ENCODE measurements at regions not wholly inside any gene's neighbourhood (a gene's known extent, or its start where the extent isn't known, plus 50 kb on each side); places are given as distances from the start of the nearest gene placed in this dataset.

GRCh38 chr6:132131351-132131750 lies 180.2 kb upstream of the CCN2 start:
- H3K27ac Mint-ChIP-seq = peak overlapping the region; percentile 95
- H3K4me1 Mint-ChIP-seq = peaks cover 38% of the 10 kb centered on the region
- H3K9me3 Mint-ChIP-seq = no peaks in the 10 kb centered on the region
- Histone ChIP-seq H3K4me2 (no peak overlapping the region), H3K79me2 (ENCODE audit: low read depth) (no peaks in the 10 kb centered on the region), H3K36me3 (no peaks in the 10 kb centered on the region), H2AFZ (replicated peaks) (no peak overlapping the region), H3K4me3 (no peak overlapping the region), H3K4me1 (peaks cover 11% of the 10 kb centered on the region), H3K9me3 (ENCODE audit: low read depth) (no peaks in the 10 kb centered on the region), H3K9ac (no peak overlapping the region), H3F3A (ENCODE audit: low read depth) (no peaks in the 10 kb centered on the region), H4K20me1 (ENCODE audit: low read depth) (no peaks in the 10 kb centered on the region), H3K27me3 (no peaks in the 10 kb centered on the region), H3K27ac (no peak overlapping the region)
- no peak overlapping the region for H3K4me3 Mint-ChIP-seq
- H3K27me3 Mint-ChIP-seq (ENCODE audit: insufficient read depth, low read depth) = peaks cover 9% of the 10 kb centered on the region
- no peak for TF ChIP-seq EZH2phosphoT487 (IDR thresholded peaks at IDR 0.05)
- no peak for TF ChIP-seq EZH2 (IDR thresholded peaks at IDR 0.05)
- TF ChIP-seq CTCF (IDR thresholded peaks at IDR 0.05) = no peak
- no peak for DNase-seq (ENCODE audit: low spot score)
- no peaks in the 10 kb centered on the region for H3K36me3 Mint-ChIP-seq

GRCh38 chr6:132130626-132131298 lies 179.6 kb upstream of the CCN2 start:
- H3K4me3 Mint-ChIP-seq = no peak overlapping the region
- H3K79me2 ChIP-seq (ENCODE audit: low read depth) = no peaks in the 10 kb centered on the region
- no peaks in the 10 kb centered on the region for H4K20me1 ChIP-seq (ENCODE audit: low read depth)
- no peak overlapping the region for H3K27ac ChIP-seq
- peaks cover 38% of the 10 kb centered on the region for H3K4me1 Mint-ChIP-seq
- H3K4me2 ChIP-seq = no peak overlapping the region
- H3F3A ChIP-seq (ENCODE audit: low read depth) = no peaks in the 10 kb centered on the region
- no peaks in the 10 kb centered on the region for H3K9me3 Mint-ChIP-seq
- H3K27me3 ChIP-seq = no peaks in the 10 kb centered on the region
- H3K4me1 ChIP-seq = peaks cover 11% of the 10 kb centered on the region
- H2AFZ ChIP-seq (replicated peaks) = no peak overlapping the region
- H3K27ac Mint-ChIP-seq = peak overlapping the region; percentile 95
- H3K36me3 Mint-ChIP-seq = no peaks in the 10 kb centered on the region
- H3K9me3 ChIP-seq (ENCODE audit: low read depth) = no peaks in the 10 kb centered on the region
- H3K36me3 ChIP-seq = no peaks in the 10 kb centered on the region
- H3K9ac ChIP-seq = no peak overlapping the region
- peaks cover 6% of the 10 kb centered on the region for H3K27me3 Mint-ChIP-seq (ENCODE audit: insufficient read depth, low read depth)
- no peak overlapping the region for H3K4me3 ChIP-seq
- TF ChIP-seq EZH2phosphoT487 (IDR thresholded peaks at IDR 0.05) (no peak), EZH2 (IDR thresholded peaks at IDR 0.05) (no peak), CTCF (IDR thresholded peaks at IDR 0.05) (no peak)
- DNase-seq (ENCODE audit: low spot score) = no peak

GRCh38 chr6:132128424-132128823 lies 177.3 kb upstream of the CCN2 start:
- peaks cover 36% of the 10 kb centered on the region for H3K4me1 Mint-ChIP-seq
- Histone ChIP-seq H4K20me1 (ENCODE audit: low read depth) (no peaks in the 10 kb centered on the region), H3K4me3 (no peak overlapping the region), H2AFZ (replicated peaks) (no peak overlapping the region), H3K27ac (no peak overlapping the region), H3K4me1 (peaks cover 11% of the 10 kb centered on the region), H3F3A (ENCODE audit: low read depth) (no peaks in the 10 kb centered on the region), H3K27me3 (no peaks in the 10 kb centered on the region), H3K4me2 (no peak overlapping the region), H3K79me2 (ENCODE audit: low read depth) (no peaks in the 10 kb centered on the region), H3K9ac (no peak overlapping the region), H3K36me3 (no peaks in the 10 kb centered on the region), H3K9me3 (ENCODE audit: low read depth) (no peaks in the 10 kb centered on the region)
- no peaks in the 10 kb centered on the region for H3K9me3 Mint-ChIP-seq
- H3K27me3 Mint-ChIP-seq (ENCODE audit: insufficient read depth, low read depth) = peaks cover 6% of the 10 kb centered on the region
- DNase-seq (ENCODE audit: low spot score) = no peak
- no peak for TF ChIP-seq EZH2phosphoT487 (IDR thresholded peaks at IDR 0.05)
- no peak for TF ChIP-seq CTCF (IDR thresholded peaks at IDR 0.05)
- TF ChIP-seq EZH2 (IDR thresholded peaks at IDR 0.05) = no peak
- no peaks in the 10 kb centered on the region for H3K36me3 Mint-ChIP-seq
- no peak overlapping the region for H3K4me3 Mint-ChIP-seq
- H3K27ac Mint-ChIP-seq = no peak overlapping the region

Measured in neural progenitor cell (in vitro differentiated cells).